ENCODE measurements at regions not wholly inside any gene's neighbourhood (a gene's known extent, or its start where the extent isn't known, plus 50 kb on each side); places are given as distances from the start of the nearest gene placed in this dataset.

- no peak overlapping the region for H3K4me2 ChIP-seq (ENCODE audit: insufficient read depth, low read length, poor library complexity, severe bottlenecking)
- no peak overlapping the region for H3K14ac ChIP-seq (ENCODE audit: low read length)
- H4K8ac ChIP-seq (ENCODE audit: low read depth, low read length) = no peak overlapping the region
- H3K4me3 ChIP-seq (ENCODE audit: low read length in 2 of 2) = no peak overlapping the region
- no peak overlapping the region for H2BK5ac ChIP-seq (ENCODE audit: low read length)
- H3K4ac ChIP-seq (ENCODE audit: low read length) = no peak overlapping the region
- H3K27ac ChIP-seq (replicated peaks; ENCODE audit: low read length) = no peak overlapping the region
- H3K9ac ChIP-seq (ENCODE audit: low read depth, low read length, poor library complexity) = no peak overlapping the region
- no CpG with 5 or more reads among the region's 4 CpGs for whole genome bisulfite sequencing, 2 donors (ENCODE audit: extremely low coverage in 2 of 2, insufficient read length in 2 of 2, insufficient replicate concordance in 1 of 2)
- no peaks in the 10 kb centered on the region for H3K27me3 ChIP-seq (ENCODE audit: control insufficient read depth in 3 of 3, insufficient read depth in 3 of 3, low read depth in 1 of 3, low read length in 3 of 3)
- H3K18ac ChIP-seq (ENCODE audit: low read length) = no peak overlapping the region
- H3K79me1 ChIP-seq (ENCODE audit: low read depth, low read length) = no peaks in the 10 kb centered on the region
- no peak overlapping the region for H2AFZ ChIP-seq (ENCODE audit: low read length)
- peaks cover 2 to 13% of the 10 kb centered on the region in 2 donors for H3K4me1 ChIP-seq (ENCODE audit: control insufficient read depth in 2 of 2, insufficient read depth in 1 of 2, low read depth in 1 of 2, low read length in 2 of 2)
- no peak overlapping the region for H2BK15ac ChIP-seq (ENCODE audit: low read length)
- no peak overlapping the region for H2AK5ac ChIP-seq (ENCODE audit: low read depth, low read length)
- no peak for DNase-seq (ENCODE audit: low spot score)
- no peak overlapping the region for H4K91ac ChIP-seq (ENCODE audit: low read depth, low read length, poor library complexity)
- no peak overlapping the region for H2BK120ac ChIP-seq (ENCODE audit: low read depth, low read length)
- no peaks in the 10 kb centered on the region for H3K36me3 ChIP-seq (replicated peaks in 1 of 2; ENCODE audit: control insufficient read depth in 2 of 2, insufficient read depth in 2 of 2, low read length in 2 of 2)
- no peak overlapping the region for H3K23ac ChIP-seq (ENCODE audit: low read depth, low read length, poor library complexity)
- no peaks in the 10 kb centered on the region for H3K9me3 ChIP-seq (replicated peaks in 1 of 2; ENCODE audit: control insufficient read depth in 2 of 2, insufficient read depth in 1 of 2, low read depth in 1 of 2, low read length in 2 of 2)
- no peak overlapping the region for H2BK12ac ChIP-seq (ENCODE audit: low read length)
Observed at GRCh38 chr11:113557926-113558325, 82.7 kb upstream of the DRD2 start.

GRCh38 chr11:113556036-113556435, 80.8 kb upstream of the DRD2 start:
- Histone ChIP-seq H3K4ac (ENCODE audit: low read length) (no peak overlapping the region), H3K18ac (ENCODE audit: low read length) (no peak overlapping the region), H2AFZ (ENCODE audit: low read length) (no peak overlapping the region), H3K36me3 (replicated peaks in 1 of 2; ENCODE audit: control insufficient read depth in 2 of 2, insufficient read depth in 2 of 2, low read length in 2 of 2) (no peaks in the 10 kb centered on the region), H3K9ac (ENCODE audit: low read depth, low read length, poor library complexity) (no peak overlapping the region), H3K4me3 (ENCODE audit: low read length in 2 of 2) (no peak overlapping the region), H4K8ac (ENCODE audit: low read depth, low read length) (no peak overlapping the region), H3K23ac (ENCODE audit: low read depth, low read length, poor library complexity) (no peak overlapping the region), H2BK15ac (ENCODE audit: low read length) (no peak overlapping the region), H4K91ac (ENCODE audit: low read depth, low read length, poor library complexity) (no peak overlapping the region), H3K9me3 (replicated peaks in 1 of 2; ENCODE audit: control insufficient read depth in 2 of 2, insufficient read depth in 1 of 2, low read depth in 1 of 2, low read length in 2 of 2) (no peaks in the 10 kb centered on the region), H3K79me1 (ENCODE audit: low read depth, low read length) (no peaks in the 10 kb centered on the region), H2AK5ac (ENCODE audit: low read depth, low read length) (no peak overlapping the region), H3K14ac (ENCODE audit: low read length) (no peak overlapping the region), H3K27ac (replicated peaks; ENCODE audit: low read length) (no peak overlapping the region), H3K4me2 (ENCODE audit: insufficient read depth, low read length, poor library complexity, severe bottlenecking) (no peak overlapping the region), H2BK120ac (ENCODE audit: low read depth, low read length) (no peak overlapping the region), H3K27me3 (ENCODE audit: control insufficient read depth in 3 of 3, insufficient read depth in 3 of 3, low read depth in 1 of 3, low read length in 3 of 3) (no peaks in the 10 kb centered on the region), H2BK12ac (ENCODE audit: low read length) (no peak overlapping the region), H3K4me1 (ENCODE audit: control insufficient read depth in 2 of 2, insufficient read depth in 1 of 2, low read depth in 1 of 2, low read length in 2 of 2) (peaks cover 2 to 13% of the 10 kb centered on the region in 2 donors), H2BK5ac (ENCODE audit: low read length) (no peak overlapping the region)
- whole genome bisulfite sequencing, 2 donors (ENCODE audit: extremely low coverage in 2 of 2, insufficient read length in 2 of 2, insufficient replicate concordance in 1 of 2) = no CpG with 5 or more reads among the region's 3 CpGs
- no peak for DNase-seq (ENCODE audit: low spot score)

GRCh38 chr11:113555071-113555619, 79.9 kb upstream of the DRD2 start:
- H3K23ac ChIP-seq (ENCODE audit: low read depth, low read length, poor library complexity) = no peak overlapping the region
- no peak overlapping the region for H2BK12ac ChIP-seq (ENCODE audit: low read length)
- no peak overlapping the region for H3K27ac ChIP-seq (replicated peaks; ENCODE audit: low read length)
- H3K36me3 ChIP-seq (replicated peaks in 1 of 2; ENCODE audit: control insufficient read depth in 2 of 2, insufficient read depth in 2 of 2, low read length in 2 of 2) = no peaks in the 10 kb centered on the region
- no peak overlapping the region for H3K4me2 ChIP-seq (ENCODE audit: insufficient read depth, low read length, poor library complexity, severe bottlenecking)
- no peak overlapping the region for H3K4me3 ChIP-seq (ENCODE audit: low read length in 2 of 2)
- H2AFZ ChIP-seq (ENCODE audit: low read length) = no peak overlapping the region
- peaks cover 2 to 13% of the 10 kb centered on the region in 2 donors for H3K4me1 ChIP-seq (ENCODE audit: control insufficient read depth in 2 of 2, insufficient read depth in 1 of 2, low read depth in 1 of 2, low read length in 2 of 2)
- H2AK5ac ChIP-seq (ENCODE audit: low read depth, low read length) = no peak overlapping the region
- WGBS, 2 donors (ENCODE audit: extremely low coverage in 2 of 2, insufficient read length in 2 of 2, insufficient replicate concordance in 1 of 2) = no CpG with 5 or more reads among the region's 2 CpGs
- no peak overlapping the region for H3K9ac ChIP-seq (ENCODE audit: low read depth, low read length, poor library complexity)
- no peak overlapping the region for H3K14ac ChIP-seq (ENCODE audit: low read length)
- DNase-seq (ENCODE audit: low spot score) = no peak
- no peak overlapping the region for H2BK120ac ChIP-seq (ENCODE audit: low read depth, low read length)
- H3K27me3 ChIP-seq (ENCODE audit: control insufficient read depth in 3 of 3, insufficient read depth in 3 of 3, low read depth in 1 of 3, low read length in 3 of 3) = no peaks in the 10 kb centered on the region
- H3K18ac ChIP-seq (ENCODE audit: low read length) = no peak overlapping the region
- no peaks in the 10 kb centered on the region for H3K9me3 ChIP-seq (replicated peaks in 1 of 2; ENCODE audit: control insufficient read depth in 2 of 2, insufficient read depth in 1 of 2, low read depth in 1 of 2, low read length in 2 of 2)
- H3K4ac ChIP-seq (ENCODE audit: low read length) = no peak overlapping the region
- H4K8ac ChIP-seq (ENCODE audit: low read depth, low read length) = no peak overlapping the region
- H4K91ac ChIP-seq (ENCODE audit: low read depth, low read length, poor library complexity) = no peak overlapping the region
- H3K79me1 ChIP-seq (ENCODE audit: low read depth, low read length) = no peaks in the 10 kb centered on the region
- H2BK15ac ChIP-seq (ENCODE audit: low read length) = no peak overlapping the region
- H2BK5ac ChIP-seq (ENCODE audit: low read length) = no peak overlapping the region

- Histone ChIP-seq H3K4ac (ENCODE audit: low read length) (no peak overlapping the region), H3K9me3 (replicated peaks in 1 of 2; ENCODE audit: control insufficient read depth in 2 of 2, insufficient read depth in 1 of 2, low read depth in 1 of 2, low read length in 2 of 2) (no peaks in the 10 kb centered on the region), H2AFZ (ENCODE audit: low read length) (no peak overlapping the region), H3K9ac (ENCODE audit: low read depth, low read length, poor library complexity) (no peak overlapping the region), H3K79me1 (ENCODE audit: low read depth, low read length) (peaks cover 2% of the 10 kb centered on the region), H3K4me3 (ENCODE audit: low read length in 2 of 2) (no peak overlapping the region), H2AK5ac (ENCODE audit: low read depth, low read length) (no peak overlapping the region), H2BK15ac (ENCODE audit: low read length) (no peak overlapping the region), H2BK120ac (ENCODE audit: low read depth, low read length) (no peak overlapping the region), H4K8ac (ENCODE audit: low read depth, low read length) (no peak overlapping the region), H2BK12ac (ENCODE audit: low read length) (no peak overlapping the region), H3K18ac (ENCODE audit: low read length) (no peak overlapping the region), H4K91ac (ENCODE audit: low read depth, low read length, poor library complexity) (no peak overlapping the region), H3K14ac (ENCODE audit: low read length) (no peak overlapping the region), H2BK5ac (ENCODE audit: low read length) (no peak overlapping the region), H3K23ac (ENCODE audit: low read depth, low read length, poor library complexity) (no peak overlapping the region), H3K27ac (replicated peaks; ENCODE audit: low read length) (no peak overlapping the region), H3K36me3 (replicated peaks in 1 of 2; ENCODE audit: control insufficient read depth in 2 of 2, insufficient read depth in 2 of 2, low read length in 2 of 2) (no peaks in the 10 kb centered on the region), H3K4me1 (ENCODE audit: control insufficient read depth in 2 of 2, insufficient read depth in 1 of 2, low read depth in 1 of 2, low read length in 2 of 2) (peaks cover 2 to 17% of the 10 kb centered on the region in 2 donors), H3K4me2 (ENCODE audit: insufficient read depth, low read length, poor library complexity, severe bottlenecking) (no peak overlapping the region), H3K27me3 (ENCODE audit: control insufficient read depth in 3 of 3, insufficient read depth in 3 of 3, low read depth in 1 of 3, low read length in 3 of 3) (no peaks in the 10 kb centered on the region)
- WGBS, 2 donors (ENCODE audit: extremely low coverage in 2 of 2, insufficient read length in 2 of 2, insufficient replicate concordance in 1 of 2) = no CpG with 5 or more reads among the region's 3 CpGs
- DNase-seq (ENCODE audit: low spot score) = no peak
Observed at GRCh38 chr11:113554526-113554925, 79.3 kb upstream of the DRD2 start.
